ENCODE measurements at regions not wholly inside any gene's neighbourhood (a gene's known extent, or its start where the extent isn't known, plus 50 kb on each side); places are given as distances from the start of the nearest gene placed in this dataset.

DNA sequence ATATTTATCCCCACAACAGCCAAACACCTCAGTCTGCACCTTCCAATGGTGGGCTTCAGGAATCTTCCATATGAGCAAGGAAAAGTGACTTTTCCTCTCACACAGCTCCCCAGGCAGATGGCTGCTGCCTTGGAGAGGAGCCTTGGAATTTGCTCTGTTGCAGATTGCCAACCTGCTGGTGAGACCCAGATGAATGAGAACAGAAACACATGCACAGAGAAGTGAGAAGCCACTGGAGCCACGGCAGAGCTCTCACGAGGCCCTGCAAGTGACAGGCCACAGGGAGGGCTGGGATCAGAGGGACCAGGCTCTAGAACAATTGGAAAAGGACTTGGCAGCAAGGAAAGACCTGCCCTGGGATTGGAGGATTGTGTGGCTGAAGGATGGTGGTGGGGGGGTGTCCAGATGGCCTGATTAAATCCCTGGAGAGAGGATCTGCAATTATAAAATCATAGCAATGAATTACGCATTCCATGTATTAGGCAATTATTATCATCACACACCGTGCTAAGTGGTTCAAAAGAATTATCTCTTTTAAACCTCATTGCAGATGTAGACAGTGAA lies 84.9 kb upstream of the PWP1 start:
- H4K20me1 ChIP-seq (replicated peaks; ENCODE audit: insufficient read depth), result no peaks in the 10 kb centered on the region; the same call in 1 of the 2 replicates
- 0 out of 2 replicates have a peak, but pooled peaks cover 3% of the 10 kb centered on the region for H3K9me2 ChIP-seq (ENCODE audit: insufficient read depth)
- H3K27me3 Mint-ChIP-seq (ENCODE audit: insufficient read depth, low read depth, poor library complexity), result peaks cover 9% of the 10 kb centered on the region
- ATAC-seq (no peak), DNase-seq (ENCODE audit: low spot score) (no peak)
- no peak for TF ChIP-seq CREB1 (CRISPR knock-in tag; IDR thresholded peaks at IDR 0.05; ENCODE audit: low read depth)
- no peak for TF ChIP-seq STAT1 (IDR thresholded peaks at IDR 0.05; ENCODE audit: unreplicated experiment)
- TF ChIP-seq EZH2phosphoT487 (IDR thresholded peaks at IDR 0.05; ENCODE audit: unreplicated experiment), result no peak
- no peak for TF ChIP-seq JUNB (IDR thresholded peaks at IDR 0.05; ENCODE audit: unreplicated experiment)
- no peak for TF ChIP-seq NANOG (IDR thresholded peaks at IDR 0.05; ENCODE audit: borderline replicate concordance)
- TF ChIP-seq, protein P1, sequence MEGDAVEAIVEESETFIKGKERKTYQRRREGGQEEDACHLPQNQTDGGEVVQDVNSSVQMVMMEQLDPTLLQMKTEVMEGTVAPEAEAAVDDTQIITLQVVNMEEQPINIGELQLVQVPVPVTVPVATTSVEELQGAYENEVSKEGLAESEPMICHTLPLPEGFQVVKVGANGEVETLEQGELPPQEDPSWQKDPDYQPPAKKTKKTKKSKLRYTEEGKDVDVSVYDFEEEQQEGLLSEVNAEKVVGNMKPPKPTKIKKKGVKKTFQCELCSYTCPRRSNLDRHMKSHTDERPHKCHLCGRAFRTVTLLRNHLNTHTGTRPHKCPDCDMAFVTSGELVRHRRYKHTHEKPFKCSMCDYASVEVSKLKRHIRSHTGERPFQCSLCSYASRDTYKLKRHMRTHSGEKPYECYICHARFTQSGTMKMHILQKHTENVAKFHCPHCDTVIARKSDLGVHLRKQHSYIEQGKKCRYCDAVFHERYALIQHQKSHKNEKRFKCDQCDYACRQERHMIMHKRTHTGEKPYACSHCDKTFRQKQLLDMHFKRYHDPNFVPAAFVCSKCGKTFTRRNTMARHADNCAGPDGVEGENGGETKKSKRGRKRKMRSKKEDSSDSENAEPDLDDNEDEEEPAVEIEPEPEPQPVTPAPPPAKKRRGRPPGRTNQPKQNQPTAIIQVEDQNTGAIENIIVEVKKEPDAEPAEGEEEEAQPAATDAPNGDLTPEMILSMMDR (conservative IDR thresholded peaks at IDR 0.05; ENCODE audit: low read depth in 2 of 2), result no peak
- TF ChIP-seq EZH2 (IDR thresholded peaks at IDR 0.05; ENCODE audit: low read depth, unreplicated experiment), result no peak
- TF ChIP-seq, protein P2, sequence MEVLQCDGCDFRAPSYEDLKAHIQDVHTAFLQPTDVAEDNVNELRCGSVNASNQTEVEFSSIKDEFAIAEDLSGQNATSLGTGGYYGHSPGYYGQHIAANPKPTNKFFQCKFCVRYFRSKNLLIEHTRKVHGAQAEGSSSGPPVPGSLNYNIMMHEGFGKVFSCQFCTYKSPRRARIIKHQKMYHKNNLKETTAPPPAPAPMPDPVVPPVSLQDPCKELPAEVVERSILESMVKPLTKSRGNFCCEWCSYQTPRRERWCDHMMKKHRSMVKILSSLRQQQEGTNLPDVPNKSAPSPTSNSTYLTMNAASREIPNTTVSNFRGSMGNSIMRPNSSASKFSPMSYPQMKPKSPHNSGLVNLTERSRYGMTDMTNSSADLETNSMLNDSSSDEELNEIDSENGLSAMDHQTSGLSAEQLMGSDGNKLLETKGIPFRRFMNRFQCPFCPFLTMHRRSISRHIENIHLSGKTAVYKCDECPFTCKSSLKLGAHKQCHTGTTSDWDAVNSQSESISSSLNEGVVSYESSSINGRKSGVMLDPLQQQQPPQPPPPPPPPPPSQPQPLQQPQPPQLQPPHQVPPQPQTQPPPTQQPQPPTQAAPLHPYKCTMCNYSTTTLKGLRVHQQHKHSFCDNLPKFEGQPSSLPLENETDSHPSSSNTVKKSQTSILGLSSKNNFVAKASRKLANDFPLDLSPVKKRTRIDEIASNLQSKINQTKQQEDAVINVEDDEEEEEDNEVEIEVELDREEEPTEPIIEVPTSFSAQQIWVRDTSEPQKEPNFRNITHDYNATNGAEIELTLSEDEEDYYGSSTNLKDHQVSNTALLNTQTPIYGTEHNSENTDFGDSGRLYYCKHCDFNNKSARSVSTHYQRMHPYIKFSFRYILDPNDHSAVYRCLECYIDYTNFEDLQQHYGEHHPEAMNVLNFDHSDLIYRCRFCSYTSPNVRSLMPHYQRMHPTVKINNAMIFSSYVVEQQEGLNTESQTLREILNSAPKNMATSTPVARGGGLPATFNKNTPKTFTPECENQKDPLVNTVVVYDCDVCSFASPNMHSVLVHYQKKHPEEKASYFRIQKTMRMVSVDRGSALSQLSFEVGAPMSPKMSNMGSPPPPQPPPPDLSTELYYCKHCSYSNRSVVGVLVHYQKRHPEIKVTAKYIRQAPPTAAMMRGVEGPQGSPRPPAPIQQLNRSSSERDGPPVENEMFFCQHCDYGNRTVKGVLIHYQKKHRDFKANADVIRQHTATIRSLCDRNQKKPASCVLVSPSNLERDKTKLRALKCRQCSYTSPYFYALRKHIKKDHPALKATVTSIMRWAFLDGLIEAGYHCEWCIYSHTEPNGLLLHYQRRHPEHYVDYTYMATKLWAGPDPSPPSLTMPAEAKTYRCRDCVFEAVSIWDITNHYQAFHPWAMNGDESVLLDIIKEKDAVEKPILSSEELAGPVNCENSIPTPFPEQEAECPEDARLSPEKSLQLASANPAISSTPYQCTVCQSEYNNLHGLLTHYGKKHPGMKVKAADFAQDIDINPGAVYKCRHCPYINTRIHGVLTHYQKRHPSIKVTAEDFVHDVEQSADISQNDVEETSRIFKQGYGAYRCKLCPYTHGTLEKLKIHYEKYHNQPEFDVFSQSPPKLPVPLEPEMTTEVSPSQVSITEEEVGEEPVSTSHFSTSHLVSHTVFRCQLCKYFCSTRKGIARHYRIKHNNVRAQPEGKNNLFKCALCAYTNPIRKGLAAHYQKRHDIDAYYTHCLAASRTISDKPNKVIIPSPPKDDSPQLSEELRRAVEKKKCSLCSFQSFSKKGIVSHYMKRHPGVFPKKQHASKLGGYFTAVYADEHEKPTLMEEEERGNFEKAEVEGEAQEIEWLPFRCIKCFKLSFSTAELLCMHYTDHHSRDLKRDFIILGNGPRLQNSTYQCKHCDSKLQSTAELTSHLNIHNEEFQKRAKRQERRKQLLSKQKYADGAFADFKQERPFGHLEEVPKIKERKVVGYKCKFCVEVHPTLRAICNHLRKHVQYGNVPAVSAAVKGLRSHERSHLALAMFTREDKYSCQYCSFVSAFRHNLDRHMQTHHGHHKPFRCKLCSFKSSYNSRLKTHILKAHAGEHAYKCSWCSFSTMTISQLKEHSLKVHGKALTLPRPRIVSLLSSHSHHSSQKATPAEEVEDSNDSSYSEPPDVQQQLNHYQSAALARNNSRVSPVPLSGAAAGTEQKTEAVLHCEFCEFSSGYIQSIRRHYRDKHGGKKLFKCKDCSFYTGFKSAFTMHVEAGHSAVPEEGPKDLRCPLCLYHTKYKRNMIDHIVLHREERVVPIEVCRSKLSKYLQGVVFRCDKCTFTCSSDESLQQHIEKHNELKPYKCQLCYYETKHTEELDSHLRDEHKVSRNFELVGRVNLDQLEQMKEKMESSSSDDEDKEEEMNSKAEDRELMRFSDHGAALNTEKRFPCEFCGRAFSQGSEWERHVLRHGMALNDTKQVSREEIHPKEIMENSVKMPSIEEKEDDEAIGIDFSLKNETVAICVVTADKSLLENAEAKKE (CRISPR knock-in tag; IDR thresholded peaks at IDR 0.05), result no peak
- TF ChIP-seq POLR2AphosphoS5 (IDR thresholded peaks at IDR 0.05; ENCODE audit: low read depth), result no peak
- no peak for TF ChIP-seq ZNF331 (CRISPR knock-in tag; IDR thresholded peaks at IDR 0.05; ENCODE audit: low read depth)
- TF ChIP-seq ETS1 (IDR thresholded peaks at IDR 0.05), result no peak
- no peak overlapping the region for H3K27ac ChIP-seq (ENCODE audit: low read depth)
- H3K27ac Mint-ChIP-seq, result no peak overlapping the region
- H3K4me3 ChIP-seq, result no peak overlapping the region
- no peaks in the 10 kb centered on the region for H3K9me3 Mint-ChIP-seq
- H3K4me1 ChIP-seq (ENCODE audit: insufficient read depth), result no peaks in the 10 kb centered on the region
- no peak overlapping the region for H2AFZ ChIP-seq
- H3K79me2 ChIP-seq (replicated peaks; ENCODE audit: insufficient read depth), result no peaks in the 10 kb centered on the region
- no peaks in the 10 kb centered on the region for H3F3A ChIP-seq (replicated peaks; ENCODE audit: low read depth)
- H3K4me1 Mint-ChIP-seq, result peaks cover 1% of the 10 kb centered on the region; the same call in 1 of the 3 replicates
- no peaks in the 10 kb centered on the region for H3K36me3 ChIP-seq (ENCODE audit: insufficient read depth)
- no peak overlapping the region for H3K4me2 ChIP-seq
- no peaks in the 10 kb centered on the region for H3K27me3 ChIP-seq (ENCODE audit: insufficient read depth)
- no peak overlapping the region for H3K4me3 Mint-ChIP-seq
- no peaks in the 10 kb centered on the region for H3K36me3 Mint-ChIP-seq (ENCODE audit: low read depth)

Data from GM23338 (cell line).